RPMI8226 (cell line): ENCODE measurements at regions not wholly inside any gene's neighbourhood (a gene's known extent, or its start where the extent isn't known, plus 50 kb on each side); places are given as distances from the start of the nearest gene placed in this dataset.

ENCODE experiments used
- DNase-seq: peaks from one replicate; pipeline ENCODE4 v3.0.0-alpha.2; 2015

GRCh38 chr15:62788224-62788623 lies 254.3 kb upstream of the TPM1 start:
- no peak for DNase-seq

GRCh38 chr15:62790546-62790945 lies 252.0 kb upstream of the TPM1 start:
- DNase-seq, result no peak

- DNase-seq, result no peak
Measured at GRCh38 chr15:62791694-62792093, 250.9 kb upstream of the TPM1 start.

GRCh38 chr15:62792986-62793751 lies 249.4 kb upstream of the TPM1 start:
- DNase-seq, result no peak

GRCh38 chr15:62793752-62794144 lies 248.8 kb upstream of the TPM1 start:
- DNase-seq, result no peak

- no peak for DNase-seq
Measured at GRCh38 chr15:62795171-62795570, 247.4 kb upstream of the TPM1 start.

- no peak for DNase-seq
Measured at GRCh38 chr15:62795700-62796695, 246.5 kb upstream of the TPM1 start.

GRCh38 chr15:62797171-62797570 lies 245.4 kb upstream of the TPM1 start:
- no peak for DNase-seq

- no peak for DNase-seq
Measured at GRCh38 chr15:62798536-62798935, 244.0 kb upstream of the TPM1 start.

- DNase-seq, result no peak
Measured at GRCh38 chr15:62799037-62799436, 243.5 kb upstream of the TPM1 start.

- DNase-seq, result no peak
Measured at GRCh38 chr15:62799919-62800318, 242.6 kb upstream of the TPM1 start.

GRCh38 chr15:62802612-62803011 lies 239.9 kb upstream of the TPM1 start:
- no peak for DNase-seq

GRCh38 chr15:62803856-62804400 lies 238.6 kb upstream of the TPM1 start:
- DNase-seq, result no peak

GRCh38 chr15:62805502-62805901 lies 237.0 kb upstream of the TPM1 start:
- DNase-seq, result no peak

- no peak for DNase-seq
Measured at GRCh38 chr15:62807539-62808130, 234.9 kb upstream of the TPM1 start.

GRCh38 chr15:62809115-62809967 lies 233.2 kb upstream of the TPM1 start:
- DNase-seq, result no peak

GRCh38 chr15:62809968-62810260 lies 232.6 kb upstream of the TPM1 start:
- DNase-seq, result no peak

- DNase-seq, result no peak
Measured at GRCh38 chr15:62812515-62812835, 230.1 kb upstream of the TPM1 start.

- no peak for DNase-seq
Measured at GRCh38 chr15:62816342-62817069, 226.0 kb upstream of the TPM1 start.

- DNase-seq, result no peak
Measured at GRCh38 chr15:62818691-62819090, 223.9 kb upstream of the TPM1 start.

- no peak for DNase-seq
Measured at GRCh38 chr15:62821384-62822131, 221.0 kb upstream of the TPM1 start.
